ENCODE measurements at regions not wholly inside any gene's neighbourhood (a gene's known extent, or its start where the extent isn't known, plus 50 kb on each side); places are given as distances from the start of the nearest gene placed in this dataset.

GRCh38 chr4:38368613-38369012 is 295.4 kb upstream of the KLF3 start:
- Histone ChIP-seq H3K4me3 (ENCODE audit: low read length) (no peak overlapping the region), H3K27ac (ENCODE audit: low read length) (no peak overlapping the region), H3K36me3 (ENCODE audit: control insufficient read depth, insufficient read depth, low read length) (no peaks in the 10 kb centered on the region), H3K4me1 (ENCODE audit: control insufficient read depth, insufficient read depth, low read length) (peaks cover 4% of the 10 kb centered on the region), H3K9me3 (ENCODE audit: control insufficient read depth, low read depth, low read length) (no peaks in the 10 kb centered on the region), H3K27me3 (ENCODE audit: control insufficient read depth, insufficient read depth, low read length) (no peaks in the 10 kb centered on the region)
- WGBS (ENCODE audit: insufficient coverage, low lambda C conversion rate) = 100% methylated on average over 1 of the region's 2 CpGs
- DNase-seq = no peak

- H3K4me1 ChIP-seq (ENCODE audit: control insufficient read depth, insufficient read depth, low read length) = peaks cover 4% of the 10 kb centered on the region
- DNase-seq = peak in 1 of 2 donors; percentile 12
- H3K36me3 ChIP-seq (ENCODE audit: control insufficient read depth, insufficient read depth, low read length) = no peaks in the 10 kb centered on the region
- no peaks in the 10 kb centered on the region for H3K9me3 ChIP-seq (ENCODE audit: control insufficient read depth, low read depth, low read length)
- peak overlapping the region; percentile 45 for H3K27ac ChIP-seq (ENCODE audit: low read length)
- H3K4me3 ChIP-seq (ENCODE audit: low read length) = no peak overlapping the region
- no peaks in the 10 kb centered on the region for H3K27me3 ChIP-seq (ENCODE audit: control insufficient read depth, insufficient read depth, low read length)
Measured at GRCh38 chr4:38371391-38371851, 292.6 kb upstream of the KLF3 start.

- no peaks in the 10 kb centered on the region for H3K27me3 ChIP-seq (ENCODE audit: control insufficient read depth, insufficient read depth, low read length)
Measured at GRCh38 chr4:38373375-38373774, 290.6 kb upstream of the KLF3 start.

GRCh38 chr4:38377195-38377594 is 286.8 kb upstream of the KLF3 start:
- WGBS (ENCODE audit: insufficient coverage, low lambda C conversion rate) = no CpG with 5 or more reads among the region's 1 CpG
- Histone ChIP-seq H3K4me3 (ENCODE audit: low read length) (no peak overlapping the region), H3K27me3 (ENCODE audit: control insufficient read depth, insufficient read depth, low read length) (no peaks in the 10 kb centered on the region), H3K27ac (ENCODE audit: low read length) (no peak overlapping the region), H3K36me3 (ENCODE audit: control insufficient read depth, insufficient read depth, low read length) (no peaks in the 10 kb centered on the region), H3K4me1 (ENCODE audit: control insufficient read depth, insufficient read depth, low read length) (no peaks in the 10 kb centered on the region), H3K9me3 (ENCODE audit: control insufficient read depth, low read depth, low read length) (no peaks in the 10 kb centered on the region)
- DNase-seq = no peak

More at GRCh38 chr4:38373375-38373774, 290.6 kb upstream of the KLF3 start:
- no peak overlapping the region for H3K27ac ChIP-seq (ENCODE audit: low read length)
- H3K36me3 ChIP-seq (ENCODE audit: control insufficient read depth, insufficient read depth, low read length) = no peaks in the 10 kb centered on the region
- H3K9me3 ChIP-seq (ENCODE audit: control insufficient read depth, low read depth, low read length) = no peaks in the 10 kb centered on the region
- DNase-seq = no peak
- peaks cover 4% of the 10 kb centered on the region for H3K4me1 ChIP-seq (ENCODE audit: control insufficient read depth, insufficient read depth, low read length)
- no peak overlapping the region for H3K4me3 ChIP-seq (ENCODE audit: low read length)

- no peak for DNase-seq
- 100% methylated on average over 1 of the region's 3 CpGs for WGBS (ENCODE audit: insufficient coverage, low lambda C conversion rate)
- no peaks in the 10 kb centered on the region for H3K27me3 ChIP-seq (ENCODE audit: control insufficient read depth, insufficient read depth, low read length)
- no peaks in the 10 kb centered on the region for H3K36me3 ChIP-seq (ENCODE audit: control insufficient read depth, insufficient read depth, low read length)
- peaks cover 12% of the 10 kb centered on the region for H3K4me1 ChIP-seq (ENCODE audit: control insufficient read depth, insufficient read depth, low read length)
- no peak overlapping the region for H3K27ac ChIP-seq (ENCODE audit: low read length)
- no peaks in the 10 kb centered on the region for H3K9me3 ChIP-seq (ENCODE audit: control insufficient read depth, low read depth, low read length)
- H3K4me3 ChIP-seq (ENCODE audit: low read length) = no peak overlapping the region
Measured at GRCh38 chr4:38378478-38378877, 285.5 kb upstream of the KLF3 start.

- no peaks in the 10 kb centered on the region for H3K9me3 ChIP-seq (ENCODE audit: control insufficient read depth, low read depth, low read length)
- 100% methylated on average over 1 of the region's 6 CpGs for WGBS (ENCODE audit: insufficient coverage, low lambda C conversion rate)
- peaks cover 40% of the 10 kb centered on the region for H3K4me1 ChIP-seq (ENCODE audit: control insufficient read depth, insufficient read depth, low read length)
- peak in 1 of 2 donors; percentile 14 for DNase-seq
- H3K4me3 ChIP-seq (ENCODE audit: low read length) = no peak overlapping the region
- no peak overlapping the region for H3K27ac ChIP-seq (ENCODE audit: low read length)
- H3K36me3 ChIP-seq (ENCODE audit: control insufficient read depth, insufficient read depth, low read length) = no peaks in the 10 kb centered on the region
- H3K27me3 ChIP-seq (ENCODE audit: control insufficient read depth, insufficient read depth, low read length) = no peaks in the 10 kb centered on the region
Measured at GRCh38 chr4:38381788-38382187, 282.2 kb upstream of the KLF3 start.

- 10% methylated on average over 2 of the region's 7 CpGs for whole genome bisulfite sequencing (ENCODE audit: insufficient coverage, low lambda C conversion rate)
- peaks cover 47% of the 10 kb centered on the region for H3K4me1 ChIP-seq (ENCODE audit: control insufficient read depth, insufficient read depth, low read length)
- H3K9me3 ChIP-seq (ENCODE audit: control insufficient read depth, low read depth, low read length) = no peaks in the 10 kb centered on the region
- DNase-seq = peak; percentile 12 to 43
- H3K4me3 ChIP-seq (ENCODE audit: low read length) = no peak overlapping the region
- no peaks in the 10 kb centered on the region for H3K27me3 ChIP-seq (ENCODE audit: control insufficient read depth, insufficient read depth, low read length)
- peak overlapping the region; percentile 93 for H3K27ac ChIP-seq (ENCODE audit: low read length)
- no peaks in the 10 kb centered on the region for H3K36me3 ChIP-seq (ENCODE audit: control insufficient read depth, insufficient read depth, low read length)
Measured at GRCh38 chr4:38382520-38382919, 281.5 kb upstream of the KLF3 start.

- H3K36me3 ChIP-seq (ENCODE audit: control insufficient read depth, insufficient read depth, low read length) = no peaks in the 10 kb centered on the region
- H3K27me3 ChIP-seq (ENCODE audit: control insufficient read depth, insufficient read depth, low read length) = no peaks in the 10 kb centered on the region
- no peaks in the 10 kb centered on the region for H3K9me3 ChIP-seq (ENCODE audit: control insufficient read depth, low read depth, low read length)
- peaks cover 52% of the 10 kb centered on the region for H3K4me1 ChIP-seq (ENCODE audit: control insufficient read depth, insufficient read depth, low read length)
- peak in 1 of 2 donors; percentile 16 for DNase-seq
- H3K27ac ChIP-seq (ENCODE audit: low read length) = peak overlapping the region; percentile 93
- no peak overlapping the region for H3K4me3 ChIP-seq (ENCODE audit: low read length)
- no CpG with 5 or more reads among the region's 3 CpGs for WGBS (ENCODE audit: insufficient coverage, low lambda C conversion rate)
Measured at GRCh38 chr4:38383646-38384121, 280.3 kb upstream of the KLF3 start.

- WGBS (ENCODE audit: insufficient coverage, low lambda C conversion rate) = 27% methylated on average over 2 of the region's 6 CpGs
- H3K9me3 ChIP-seq (ENCODE audit: control insufficient read depth, low read depth, low read length) = no peaks in the 10 kb centered on the region
- peak; percentile 82 to 88 for DNase-seq
- H3K36me3 ChIP-seq (ENCODE audit: control insufficient read depth, insufficient read depth, low read length) = no peaks in the 10 kb centered on the region
- H3K27me3 ChIP-seq (ENCODE audit: control insufficient read depth, insufficient read depth, low read length) = no peaks in the 10 kb centered on the region
- H3K4me3 ChIP-seq (ENCODE audit: low read length) = no peak overlapping the region
- peaks cover 52% of the 10 kb centered on the region for H3K4me1 ChIP-seq (ENCODE audit: control insufficient read depth, insufficient read depth, low read length)
- H3K27ac ChIP-seq (ENCODE audit: low read length) = peak overlapping the region; percentile 93
Measured at GRCh38 chr4:38385093-38386004, 278.6 kb upstream of the KLF3 start.

GRCh38 chr4:38386005-38386551 is 277.9 kb upstream of the KLF3 start:
- no CpG with 5 or more reads among the region's 2 CpGs for WGBS (ENCODE audit: insufficient coverage, low lambda C conversion rate)
- H3K27me3 ChIP-seq (ENCODE audit: control insufficient read depth, insufficient read depth, low read length) = no peaks in the 10 kb centered on the region
- H3K27ac ChIP-seq (ENCODE audit: low read length) = peak overlapping the region; percentile 93
- H3K9me3 ChIP-seq (ENCODE audit: control insufficient read depth, low read depth, low read length) = no peaks in the 10 kb centered on the region
- H3K4me1 ChIP-seq (ENCODE audit: control insufficient read depth, insufficient read depth, low read length) = peaks cover 57% of the 10 kb centered on the region
- DNase-seq = no peak
- H3K4me3 ChIP-seq (ENCODE audit: low read length) = no peak overlapping the region
- no peaks in the 10 kb centered on the region for H3K36me3 ChIP-seq (ENCODE audit: control insufficient read depth, insufficient read depth, low read length)
